Hematopoietic multipotent progenitor cell treated with erythropoietin and hydrocortisone succinate and interleukin-3 and kit ligand, for 4 days (in vitro differentiated cells): ENCODE measurements at regions not wholly inside any gene's neighbourhood (a gene's known extent, or its start where the extent isn't known, plus 50 kb on each side); places are given as distances from the start of the nearest gene placed in this dataset.
"Not testable (repeated sequence)": the region's sequence is repeated elsewhere in the genome, so short reads cannot be mapped to it uniquely, and the experiment has no call there.

ENCODE experiments used
- DNase-seq: peaks from one replicate; pipeline ENCODE4 v3.0.0-alpha.2; 2015

GRCh38 chr3:174547801-174548435, 311.2 kb upstream of the NAALADL2 start:
- no peak for DNase-seq

GRCh38 chr3:174548841-174549623, 310.1 kb upstream of the NAALADL2 start:
- DNase-seq: no peak

- peak; percentile 2 for DNase-seq
These were observed 277.6 kb upstream of the NAALADL2 start for GRCh38 chr3:174581558-174581957.

GRCh38 chr3:174583396-174583795, 275.7 kb upstream of the NAALADL2 start:
- no peak for DNase-seq

- not testable (repeated sequence) for DNase-seq
These were observed 272.0 kb upstream of the NAALADL2 start for GRCh38 chr3:174587137-174587536.

GRCh38 chr3:174596447-174596982, 262.6 kb upstream of the NAALADL2 start:
- DNase-seq: peak; percentile 54

GRCh38 chr3:174598885-174599439, 260.2 kb upstream of the NAALADL2 start:
- no peak for DNase-seq

GRCh38 chr3:174613173-174613572, 246.0 kb upstream of the NAALADL2 start:
- no peak for DNase-seq

GRCh38 chr3:174614036-174614435, 245.1 kb upstream of the NAALADL2 start:
- no peak for DNase-seq

- peak; percentile 58 for DNase-seq
These were observed 240.6 kb upstream of the NAALADL2 start for GRCh38 chr3:174618368-174619080.

- DNase-seq: no peak
These were observed 239.9 kb upstream of the NAALADL2 start for GRCh38 chr3:174619239-174619638.

GRCh38 chr3:174620138-174620537, 239.0 kb upstream of the NAALADL2 start:
- DNase-seq: peak; percentile 59

- no peak for DNase-seq
These were observed 238.2 kb upstream of the NAALADL2 start for GRCh38 chr3:174620855-174621472.

- DNase-seq: no peak
These were observed 225.8 kb upstream of the NAALADL2 start for GRCh38 chr3:174633342-174633741.

GRCh38 chr3:174636451-174636850, 222.7 kb upstream of the NAALADL2 start:
- DNase-seq: peak; percentile 71

- peak; percentile 80 for DNase-seq
These were observed 219.7 kb upstream of the NAALADL2 start for GRCh38 chr3:174639406-174639805.

GRCh38 chr3:174639970-174640369, 219.2 kb upstream of the NAALADL2 start:
- no peak for DNase-seq

GRCh38 chr3:174640932-174641331, 218.2 kb upstream of the NAALADL2 start:
- DNase-seq: no peak

- no peak for DNase-seq
These were observed 214.8 kb upstream of the NAALADL2 start for GRCh38 chr3:174644287-174644686.

GRCh38 chr3:174651951-174652350, 207.2 kb upstream of the NAALADL2 start:
- DNase-seq: no peak

- DNase-seq: no peak
These were observed 199.6 kb upstream of the NAALADL2 start for GRCh38 chr3:174659511-174659910.

- DNase-seq: no peak
These were observed 196.5 kb upstream of the NAALADL2 start for GRCh38 chr3:174662653-174663052.

GRCh38 chr3:174667386-174667785, 191.7 kb upstream of the NAALADL2 start:
- DNase-seq: no peak
